H9 (cell line): ENCODE measurements at regions not wholly inside any gene's neighbourhood (a gene's known extent, or its start where the extent isn't known, plus 50 kb on each side); places are given as distances from the start of the nearest gene placed in this dataset.

Experiments used
- DNase-seq: peaks from one replicate; pipeline ENCODE4 v3.0.0-alpha.2; 2017
- H2AFZ ChIP-seq: one replicate; pipeline ENCODE4 v1.6.1; 2013; ENCODE audit warnings: mild to moderate bottlenecking, low read length, control low read depth, moderate library complexity
- H2AK5ac ChIP-seq: 2 replicates; pipeline ENCODE4 v1.6.1; 2013; ENCODE audit warnings: low read length, control low read depth, mixed read lengths; ENCODE audit not compliant: insufficient read length
- H2BK120ac ChIP-seq: one replicate; pipeline ENCODE4 v1.6.1; 2013; ENCODE audit warnings: low read depth, mild to moderate bottlenecking, low read length, control low read depth, inconsistent platforms; ENCODE audit not compliant: poor library complexity, severe bottlenecking
- H2BK12ac ChIP-seq: 2 replicates; pipeline ENCODE4 v1.6.1; 2013; ENCODE audit warnings: low read length, control low read depth, mixed read lengths, low read depth; ENCODE audit not compliant: insufficient read length
- H2BK15ac ChIP-seq: 2 replicates; pipeline ENCODE4 v1.6.1; 2013; ENCODE audit warnings: low read depth, low read length, control low read depth
- H2BK20ac ChIP-seq: one replicate; pipeline ENCODE4 v1.6.1; 2013; ENCODE audit warnings: low read depth, mild to moderate bottlenecking, low read length, control low read depth, inconsistent platforms; ENCODE audit not compliant: poor library complexity, severe bottlenecking
- H2BK5ac ChIP-seq: 2 replicates; pipeline ENCODE4 v1.6.1; 2013; ENCODE audit warnings: low read length, control low read depth, mixed read lengths; ENCODE audit not compliant: insufficient read length
- H3K14ac ChIP-seq: 2 replicates; pipeline ENCODE4 v1.6.1; 2013; ENCODE audit warnings: low read length, control low read depth; ENCODE audit not compliant: insufficient read depth
- H3K18ac ChIP-seq: 2 replicates; pipeline ENCODE4 v1.6.1; 2013; ENCODE audit warnings: low read depth, mild to moderate bottlenecking, mixed read lengths, low read length, control low read depth; ENCODE audit not compliant: insufficient read length
- H3K23ac ChIP-seq: 2 replicates; pipeline ENCODE4 v1.6.1; 2013; ENCODE audit warnings: low read length, control low read depth, mixed read lengths, low read depth; ENCODE audit not compliant: insufficient read length
- H3K23me2 ChIP-seq: 2 replicates; pipeline ENCODE4 v1.6.1; 2013; ENCODE audit warnings: low read depth, mild to moderate bottlenecking, mixed read lengths, low read length, control low read depth; ENCODE audit not compliant: insufficient read length, poor library complexity, severe bottlenecking
- H3K27ac ChIP-seq: 2 replicates; pipeline ENCODE4 v1.5.1; 2013; ENCODE audit warnings: low read length, control low read depth, mixed read lengths, low read depth; ENCODE audit not compliant: insufficient read length
- H3K27me3 ChIP-seq: 2 replicates; pipeline ENCODE4 v1.6.1; 2013; ENCODE audit warnings: low read length, control low read depth, inconsistent platforms; ENCODE audit not compliant: insufficient read depth
- H3K4ac ChIP-seq: 2 replicates; pipeline ENCODE4 v1.6.1; 2013; ENCODE audit warnings: low read depth, mild to moderate bottlenecking, control low read depth, inconsistent platforms, low read length, moderate library complexity
- H3K4me1 ChIP-seq: 2 replicates; pipeline ENCODE4 v1.6.1; 2013; ENCODE audit warnings: low read length, control low read depth, inconsistent platforms; ENCODE audit not compliant: insufficient read depth
- H3K4me2 ChIP-seq: 2 replicates; pipeline ENCODE4 v1.6.1; 2013; ENCODE audit warnings: low read length, control low read depth, mixed read lengths; ENCODE audit not compliant: insufficient read length, insufficient read depth
- H3K56ac ChIP-seq: 2 replicates; pipeline ENCODE4 v1.6.1; 2013; ENCODE audit warnings: low read depth, mild to moderate bottlenecking, mixed read lengths, low read length, control low read depth; ENCODE audit not compliant: insufficient read length
- H3K79me1 ChIP-seq: 2 replicates; pipeline ENCODE4 v1.6.1; 2013; ENCODE audit warnings: low read depth, mild to moderate bottlenecking, moderate library complexity, low read length, control low read depth, inconsistent platforms; ENCODE audit not compliant: insufficient read depth, poor library complexity, severe bottlenecking
- H3K79me2 ChIP-seq: 2 replicates; pipeline ENCODE4 v1.6.1; 2013; ENCODE audit warnings: low read length, control low read depth, inconsistent platforms; ENCODE audit not compliant: insufficient read depth
- H3K9ac ChIP-seq: 2 replicates; pipeline ENCODE4 v1.6.1; 2013; ENCODE audit warnings: low read length, control low read depth, mixed read lengths; ENCODE audit not compliant: insufficient read length; ENCODE audit errors: extremely low read depth
- H3K9me3 ChIP-seq: one replicate; pipeline ENCODE4 v1.6.1; 2013; ENCODE audit warnings: low read depth, low read length, inconsistent platforms; ENCODE audit not compliant: control insufficient read depth
- H3T11ph ChIP-seq: one replicate; pipeline ENCODE4 v1.6.1; 2013; ENCODE audit warnings: mild to moderate bottlenecking, low read length, control low read depth, inconsistent platforms
- H4K20me1 ChIP-seq: one replicate; pipeline ENCODE4 v1.6.1; 2013; ENCODE audit not compliant: control insufficient read depth, insufficient read length, insufficient read depth
- H4K5ac ChIP-seq: 2 replicates; pipeline ENCODE4 v1.6.1; 2013; ENCODE audit warnings: low read depth, mild to moderate bottlenecking, mixed read lengths, low read length, control low read depth; ENCODE audit not compliant: insufficient read length
- H4K8ac ChIP-seq: replicated peaks from 2 replicates; pipeline ENCODE4 v1.6.1; 2013; ENCODE audit warnings: low read length, control low read depth, mixed read lengths, low read depth; ENCODE audit not compliant: insufficient read length
- H4K91ac ChIP-seq: 2 replicates; pipeline ENCODE4 v1.6.1; 2013; ENCODE audit warnings: low read depth, mild to moderate bottlenecking, moderate library complexity, mixed read lengths, low read length, control low read depth; ENCODE audit not compliant: insufficient read length
- H3K27ac Mint-ChIP-seq, 3 experiments: 2 replicates in 2 of 3; 3 replicates in 1 of 3; pipeline ENCODE4 v1.8.0; 2020 to 2021; ENCODE audit warnings: mixed read lengths in 3 of 3, mild to moderate bottlenecking in 1 of 3, moderate library complexity in 1 of 3
- H3K27me3 Mint-ChIP-seq: 2 replicates; pipeline ENCODE4 v1.8.0; 2021; ENCODE audit warnings: low read depth, mild to moderate bottlenecking, moderate library complexity, mixed read lengths
- H3K36me3 Mint-ChIP-seq, 3 experiments: 2 replicates in 2 of 3; 3 replicates in 1 of 3; pipeline ENCODE4 v1.8.0; 2020 to 2021; ENCODE audit warnings: low read depth in 3 of 3, mixed read lengths in 3 of 3; ENCODE audit not compliant: insufficient read depth in 1 of 3
- H3K4me1 Mint-ChIP-seq, 2 experiments: 2 replicates each; pipeline ENCODE4 v1.8.0; 2020; ENCODE audit warnings: mixed read lengths in 2 of 2
- H3K4me3 Mint-ChIP-seq, 2 experiments: 2 replicates in 1 of 2; 3 replicates in 1 of 2; pipeline ENCODE4 v1.8.0; 2020 to 2021; ENCODE audit warnings: mild to moderate bottlenecking in 2 of 2, mixed read lengths in 2 of 2, moderate library complexity in 1 of 2
- H3K9me3 Mint-ChIP-seq, 2 experiments: 2 replicates in 1 of 2; 3 replicates in 1 of 2; pipeline ENCODE4 v1.8.0; 2020; ENCODE audit warnings: mild to moderate bottlenecking in 2 of 2, mixed read lengths in 2 of 2, moderate library complexity in 1 of 2
- CTCF ChIP-seq: fragments of 200-600 bp; sonication (generic); conservative IDR thresholded peaks from 3 replicates; pipeline ENCODE4 v1.8.0; 2021; ENCODE audit warnings: antibody characterized with exemption, mild to moderate bottlenecking
- WGBS: extraction: QIAGEN DNeasy Blood & Tissue Kit; methylation state at CpG from one replicate; pipeline ENCODE4 v1.1.7; 2013; ENCODE audit warnings: missing lambda C conversion rate, low lambda C conversion rate, mixed read lengths; ENCODE audit not compliant: insufficient read length; ENCODE audit errors: extremely low coverage; 5-methylcytosine and 5-hydroxymethylcytosine counted together

GRCh38 chr17:70297397-70297796 is 128.1 kb downstream of the KCNJ2 start:
- Histone ChIP-seq H4K20me1 (no peaks in the 10 kb centered on the region), H3K56ac (no peak overlapping the region), H3K79me2 (no peaks in the 10 kb centered on the region), H3T11ph (no peak overlapping the region), H4K8ac (no peak overlapping the region), H2BK20ac (no peak overlapping the region), H3K14ac (no peak overlapping the region), H3K4me1 (no peaks in the 10 kb centered on the region), H4K91ac (no peak overlapping the region), H3K9me3 (no peaks in the 10 kb centered on the region), H3K79me1 (no peaks in the 10 kb centered on the region), H3K27me3 (no peaks in the 10 kb centered on the region), H3K4me2 (no peak overlapping the region), H2BK5ac (no peak overlapping the region), H2BK120ac (no peak overlapping the region), H3K4ac (no peak overlapping the region), H3K27ac (no peak overlapping the region), H3K23ac (no peak overlapping the region), H3K18ac (no peak overlapping the region), H4K5ac (no peak overlapping the region), H3K9ac (no peak overlapping the region), H3K23me2 (no peaks in the 10 kb centered on the region), H2BK12ac (no peak overlapping the region), H2AK5ac (no peak overlapping the region), H2AFZ (no peak overlapping the region), H2BK15ac (no peak overlapping the region)
- Mint-ChIP-seq H3K4me3 (no peak overlapping the region), H3K27me3 (no peaks in the 10 kb centered on the region), H3K27ac (no peak overlapping the region), H3K36me3 (peaks cover 0 to 7% (median 0%) of the 10 kb centered on the region in 3 experiments; a peak in 2 of 7 replicates), H3K4me1 (peaks cover 6 to 7% of the 10 kb centered on the region in 2 experiments; a peak in 2 of 4 replicates), H3K9me3 (peaks cover 4 to 5% of the 10 kb centered on the region in 2 experiments; a peak in 2 of 5 replicates)
- no peak for DNase-seq
- no peak for TF ChIP-seq CTCF
- no CpG with 5 or more reads among the region's 2 CpGs for WGBS
